Adipocyte (in vitro differentiated cells): ENCODE measurements at regions not wholly inside any gene's neighbourhood (a gene's known extent, or its start where the extent isn't known, plus 50 kb on each side); places are given as distances from the start of the nearest gene placed in this dataset.

Source experiments
- DNase-seq: peaks from one replicate; pipeline ENCODE4 v3.0.0-alpha.2; 2015; ENCODE audit warnings: low read depth
- H3K27me3 ChIP-seq: replicated peaks from 2 replicates; pipeline ENCODE4 v1.7.0; 2013; ENCODE audit warnings: mild to moderate bottlenecking, low read length, moderate library complexity; ENCODE audit not compliant: control insufficient read depth, insufficient read depth
- H3K36me3 ChIP-seq: 2 replicates; pipeline ENCODE4 v1.7.0; 2013; ENCODE audit warnings: low read length, mild to moderate bottlenecking, moderate library complexity; ENCODE audit not compliant: control insufficient read depth, insufficient read depth, severe bottlenecking
- H3K4me1 ChIP-seq: 2 replicates; pipeline ENCODE4 v1.7.0; 2013; ENCODE audit warnings: mild to moderate bottlenecking, low read length, moderate library complexity; ENCODE audit not compliant: control insufficient read depth, insufficient read depth
- H3K4me3 ChIP-seq: 2 replicates; pipeline ENCODE4 v1.7.0; 2013; ENCODE audit warnings: mild to moderate bottlenecking, low read length, moderate library complexity
- H3K9ac ChIP-seq: 2 replicates; pipeline ENCODE4 v1.7.0; 2013; ENCODE audit warnings: mild to moderate bottlenecking, low read length, moderate library complexity
- H3K9me3 ChIP-seq: 2 replicates; pipeline ENCODE4 v1.7.0; 2013; ENCODE audit warnings: mild to moderate bottlenecking, low read length, moderate library complexity; ENCODE audit not compliant: control insufficient read depth

DNA sequence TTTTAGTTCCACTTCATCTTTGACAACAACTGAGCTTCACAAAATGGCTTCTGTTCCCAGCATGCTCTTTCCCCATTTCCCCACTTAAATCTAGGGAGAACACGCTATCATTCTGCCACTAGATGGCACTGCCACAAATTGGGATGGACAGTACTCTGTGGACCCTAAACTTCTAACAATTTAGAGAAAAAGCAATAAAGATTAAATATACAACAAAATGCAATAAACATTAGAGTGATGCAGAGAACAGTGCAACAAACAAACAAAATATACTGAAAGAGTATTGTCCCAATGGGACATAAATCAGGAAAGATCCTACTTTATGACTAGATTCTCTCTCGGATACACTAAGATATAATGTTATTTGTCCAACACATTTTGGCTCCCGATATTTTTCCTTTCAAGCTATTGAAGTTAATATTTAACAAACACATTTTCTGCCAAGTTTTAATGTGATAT lies 169.7 kb upstream of the TMCO5A start:
- H3K36me3 ChIP-seq = no peaks in the 10 kb centered on the region
- no peaks in the 10 kb centered on the region for H3K9me3 ChIP-seq
- no peaks in the 10 kb centered on the region for H3K27me3 ChIP-seq
- peak overlapping the region; percentile 27 for H3K9ac ChIP-seq
- peak overlapping the region; percentile 30 for H3K4me3 ChIP-seq
- peak; percentile 72 for DNase-seq
- peaks cover 4% of the 10 kb centered on the region for H3K4me1 ChIP-seq

DNA sequence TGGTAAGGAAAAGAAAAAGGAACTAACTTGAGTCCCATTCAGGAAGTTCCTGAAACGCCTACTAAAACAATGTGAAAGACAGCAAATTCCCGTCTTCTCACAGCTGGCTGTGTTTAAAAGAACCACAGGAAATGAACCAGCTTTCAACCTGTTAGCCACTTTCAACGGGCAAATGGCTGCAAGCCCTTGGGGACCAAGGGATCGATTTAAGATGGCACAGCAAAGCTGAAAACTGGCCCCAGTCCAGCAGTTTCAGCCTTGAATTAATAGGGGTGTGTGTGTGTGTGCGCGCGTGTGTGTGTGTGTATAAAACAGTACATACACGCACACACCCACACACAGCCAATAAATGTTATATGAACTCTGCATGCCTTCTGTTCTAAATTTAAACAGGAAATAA lies 168.7 kb upstream of the TMCO5A start:
- H3K4me1 ChIP-seq = peaks cover 4% of the 10 kb centered on the region
- H3K9ac ChIP-seq = no peak overlapping the region
- no peaks in the 10 kb centered on the region for H3K9me3 ChIP-seq
- no peak overlapping the region for H3K4me3 ChIP-seq
- no peaks in the 10 kb centered on the region for H3K27me3 ChIP-seq
- no peak for DNase-seq
- H3K36me3 ChIP-seq = no peaks in the 10 kb centered on the region

DNA sequence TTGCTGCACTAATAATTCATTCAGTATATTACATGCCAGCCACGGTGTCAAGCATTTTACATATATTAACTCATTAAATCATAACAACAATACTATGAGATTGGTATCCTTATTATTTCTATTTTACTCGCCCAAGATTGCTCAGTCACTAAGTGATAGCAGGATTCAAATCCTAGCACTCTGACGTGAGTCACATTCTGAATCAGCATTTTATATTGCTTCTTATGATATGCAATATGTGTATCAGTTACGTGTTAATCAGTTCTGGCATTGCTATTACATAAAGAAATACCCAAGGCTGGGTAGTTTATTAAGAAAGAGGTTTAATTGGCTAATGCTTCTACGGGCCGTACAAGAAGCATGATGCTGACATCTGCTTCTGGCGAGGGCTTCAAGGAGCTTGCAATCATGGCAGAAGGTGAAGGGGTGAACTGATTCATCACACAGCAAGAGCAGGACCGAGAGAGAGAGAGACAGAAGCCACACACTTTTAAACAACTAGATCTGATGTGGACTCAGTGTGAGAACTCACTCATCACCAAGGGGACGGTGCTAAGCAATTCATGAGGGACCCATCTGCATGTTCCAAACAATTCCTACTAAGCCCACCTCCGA lies 166.5 kb upstream of the TMCO5A start:
- H3K4me1 ChIP-seq = peaks cover 4% of the 10 kb centered on the region
- H3K9me3 ChIP-seq = no peaks in the 10 kb centered on the region
- no peaks in the 10 kb centered on the region for H3K27me3 ChIP-seq
- no peaks in the 10 kb centered on the region for H3K36me3 ChIP-seq
- no peak overlapping the region for H3K4me3 ChIP-seq
- no peak overlapping the region for H3K9ac ChIP-seq
- no peak for DNase-seq

DNA sequence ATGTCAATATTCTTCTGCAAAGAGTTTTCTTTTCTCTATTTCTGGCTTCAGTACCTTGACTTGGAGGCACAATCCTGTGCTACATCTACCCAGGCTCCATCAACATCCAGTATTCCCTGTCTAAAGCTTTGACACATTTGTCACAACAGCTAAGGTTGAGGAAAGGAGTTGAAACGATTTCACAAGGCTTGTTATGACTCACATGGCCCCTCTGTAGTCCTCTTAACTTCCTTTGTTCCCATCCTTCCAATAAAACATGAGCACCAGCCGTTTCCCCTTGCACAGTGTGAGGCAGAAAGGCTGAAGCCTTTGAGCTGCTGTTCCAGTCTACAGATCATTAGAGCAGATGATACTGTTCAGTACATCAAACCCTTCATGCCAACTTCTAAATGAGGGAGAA lies 163.0 kb upstream of the TMCO5A start:
- Histone ChIP-seq H3K36me3 (no peaks in the 10 kb centered on the region), H3K27me3 (no peaks in the 10 kb centered on the region), H3K9ac (no peak overlapping the region), H3K4me3 (no peak overlapping the region), H3K9me3 (no peaks in the 10 kb centered on the region), H3K4me1 (peaks cover 5% of the 10 kb centered on the region)
- DNase-seq = no peak

DNA sequence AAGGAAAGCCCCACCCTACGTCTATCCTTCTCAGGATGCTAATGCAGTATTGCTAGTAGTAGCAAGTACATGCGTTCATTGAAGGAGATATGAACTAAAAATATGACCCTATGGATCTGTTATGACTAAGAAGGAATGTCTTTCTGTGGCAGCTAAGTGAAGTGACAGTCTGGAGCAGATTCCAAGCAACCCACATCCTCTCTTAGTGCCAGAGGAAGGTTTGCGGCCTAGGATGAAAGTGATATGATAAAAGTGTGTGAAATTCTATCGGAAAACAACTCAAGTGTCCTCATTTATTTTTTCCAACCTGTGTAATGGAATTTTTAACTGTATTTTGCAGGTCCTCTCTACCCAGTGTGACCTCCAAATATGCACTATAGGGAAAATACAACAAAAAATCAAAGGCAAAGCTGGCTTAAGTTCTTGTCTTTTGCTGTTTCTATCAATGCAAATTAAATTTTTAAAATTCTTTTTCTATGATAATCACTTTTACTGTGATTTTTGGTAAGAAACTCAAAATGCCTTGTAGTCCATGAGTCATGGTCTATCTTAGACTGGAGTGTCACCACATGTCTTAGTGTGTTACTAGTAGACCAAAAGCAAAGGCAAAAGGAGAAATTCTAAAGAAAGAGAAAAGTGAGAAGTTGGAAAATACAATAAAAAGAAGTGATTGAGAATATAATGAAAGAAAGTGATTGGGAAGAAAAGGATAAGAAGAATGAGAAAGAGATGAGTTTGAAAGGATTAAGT lies 161.2 kb upstream of the TMCO5A start:
- DNase-seq = peak; percentile 19
- H3K4me1 ChIP-seq = peaks cover 5% of the 10 kb centered on the region

DNA sequence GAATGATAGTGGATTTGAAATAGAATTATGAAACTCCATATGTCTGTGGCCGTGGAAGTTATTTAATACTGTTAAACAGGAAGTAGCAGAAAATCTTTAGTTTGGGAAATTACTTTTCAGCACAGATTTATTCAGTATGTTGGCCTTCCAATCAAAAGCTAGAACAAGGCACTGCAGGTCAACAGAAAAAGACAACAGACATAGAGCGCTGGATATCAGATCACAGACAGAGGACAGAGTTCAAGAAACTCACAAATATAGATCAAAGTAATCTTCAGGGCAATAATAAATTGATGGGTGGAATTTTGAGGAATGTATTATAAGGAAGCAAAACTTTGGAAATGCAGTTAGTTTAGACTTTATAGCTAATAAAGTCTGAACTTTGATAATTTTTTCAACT lies 159.5 kb upstream of the TMCO5A start:
- Histone ChIP-seq H3K36me3 (no peaks in the 10 kb centered on the region), H3K9ac (no peak overlapping the region), H3K4me1 (peaks cover 5% of the 10 kb centered on the region), H3K27me3 (no peaks in the 10 kb centered on the region), H3K9me3 (no peaks in the 10 kb centered on the region), H3K4me3 (no peak overlapping the region)
- no peak for DNase-seq

More for the DNA sequence above, 161.2 kb upstream of the TMCO5A start:
- H3K9ac ChIP-seq = no peak overlapping the region
- H3K27me3 ChIP-seq = no peaks in the 10 kb centered on the region
- H3K9me3 ChIP-seq = no peaks in the 10 kb centered on the region
- no peaks in the 10 kb centered on the region for H3K36me3 ChIP-seq
- H3K4me3 ChIP-seq = no peak overlapping the region

DNA sequence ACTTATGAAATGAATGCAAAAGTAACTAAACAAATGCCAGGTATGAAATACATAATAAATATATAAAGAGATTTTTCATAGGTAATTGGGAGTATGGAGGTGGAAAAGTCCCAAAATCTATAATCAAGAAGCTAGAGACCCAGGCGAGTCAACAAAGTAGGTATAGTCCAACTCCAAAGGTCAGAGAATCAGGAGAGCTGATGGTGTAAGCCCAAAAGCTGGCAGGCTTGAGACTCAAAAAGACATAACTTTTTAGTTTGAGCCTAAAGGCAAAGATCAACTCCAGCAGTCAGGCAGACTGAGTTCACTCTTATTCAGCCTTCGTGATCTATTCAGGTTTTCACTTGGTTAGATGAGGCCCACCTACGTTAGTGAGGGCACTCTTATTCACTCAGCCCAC lies 157.4 kb upstream of the TMCO5A start:
- DNase-seq = no peak
- H3K36me3 ChIP-seq = no peaks in the 10 kb centered on the region
- H3K4me1 ChIP-seq = peaks cover 6% of the 10 kb centered on the region
- H3K9me3 ChIP-seq = no peaks in the 10 kb centered on the region
- H3K9ac ChIP-seq = no peak overlapping the region
- no peak overlapping the region for H3K4me3 ChIP-seq
- H3K27me3 ChIP-seq = no peaks in the 10 kb centered on the region

DNA sequence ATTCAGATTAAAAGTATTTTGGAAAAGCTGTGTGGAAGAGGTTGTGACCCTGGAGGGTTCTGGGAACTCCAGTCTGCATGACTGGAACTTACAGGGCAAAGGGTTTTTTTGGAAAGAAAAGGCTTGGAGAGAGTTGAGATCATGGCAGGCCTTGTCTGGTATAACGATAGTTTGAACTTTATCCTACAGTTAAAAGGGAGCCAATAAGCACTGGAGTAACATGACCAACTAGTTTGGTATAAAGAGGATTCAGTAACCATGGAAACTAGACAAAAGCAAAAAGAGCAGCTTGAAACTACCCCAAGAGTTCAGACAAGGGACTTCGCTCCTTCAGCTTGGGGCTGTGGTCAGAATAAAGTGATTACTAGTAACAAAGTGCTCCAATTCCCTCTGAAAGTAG lies 151.2 kb upstream of the TMCO5A start:
- Histone ChIP-seq H3K27me3 (no peaks in the 10 kb centered on the region), H3K9ac (no peak overlapping the region), H3K9me3 (no peaks in the 10 kb centered on the region), H3K4me1 (peaks cover 31% of the 10 kb centered on the region), H3K36me3 (no peaks in the 10 kb centered on the region), H3K4me3 (no peak overlapping the region)
- no peak for DNase-seq

DNA sequence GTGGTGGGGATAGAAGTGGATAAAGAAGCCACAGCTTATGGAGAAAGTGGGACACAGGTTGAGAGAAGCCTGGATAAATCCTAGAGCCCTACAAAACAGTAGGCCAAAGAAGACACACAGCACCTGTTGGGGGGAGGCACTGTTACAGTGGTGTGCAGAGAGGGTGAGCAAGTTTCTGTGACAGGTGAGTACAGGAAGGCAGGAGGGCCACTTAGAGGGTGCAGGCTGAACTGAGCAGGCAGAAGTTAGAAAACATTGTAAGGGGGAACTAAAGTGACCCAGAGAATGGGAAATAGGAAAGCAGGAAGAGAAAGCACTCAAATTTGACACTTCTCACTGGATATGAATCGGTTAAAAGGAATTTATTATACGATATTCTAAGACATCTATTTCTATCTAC lies 146.1 kb upstream of the TMCO5A start:
- Histone ChIP-seq H3K27me3 (no peaks in the 10 kb centered on the region), H3K9me3 (no peaks in the 10 kb centered on the region), H3K9ac (no peak overlapping the region), H3K4me1 (peaks cover 33% of the 10 kb centered on the region), H3K4me3 (no peak overlapping the region), H3K36me3 (no peaks in the 10 kb centered on the region)
- no peak for DNase-seq

DNA sequence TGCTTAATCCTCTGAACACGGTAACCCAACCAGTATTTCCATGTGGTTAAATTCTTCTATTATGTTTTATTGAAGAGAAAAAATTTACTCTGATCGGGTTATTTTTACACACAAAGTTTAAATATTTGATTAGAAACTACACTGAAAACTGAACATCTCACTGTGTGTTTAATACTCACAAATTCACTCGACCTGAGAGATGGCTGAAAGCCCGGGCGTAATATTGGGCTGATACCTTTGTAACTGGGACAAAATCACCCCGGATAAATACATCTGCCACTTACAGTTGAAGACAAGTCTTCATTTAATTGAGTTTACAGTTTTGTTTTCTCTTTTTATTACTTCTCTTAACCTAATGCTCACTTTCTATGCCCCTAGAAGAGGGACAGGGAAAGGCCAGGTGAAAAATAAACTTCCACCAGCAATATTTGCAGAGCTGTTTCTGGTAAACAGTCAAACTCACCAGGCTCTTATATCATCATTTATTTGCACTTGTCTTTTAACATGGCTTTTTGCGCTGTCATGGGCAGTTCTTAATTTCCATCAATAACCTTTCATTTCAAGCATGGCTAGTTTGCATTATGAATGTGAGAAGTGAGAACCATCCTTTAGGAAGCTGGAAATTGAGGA lies 145.6 kb upstream of the TMCO5A start:
- Histone ChIP-seq H3K4me1 (peaks cover 28% of the 10 kb centered on the region), H3K36me3 (no peaks in the 10 kb centered on the region), H3K4me3 (no peak overlapping the region), H3K27me3 (no peaks in the 10 kb centered on the region), H3K9me3 (no peaks in the 10 kb centered on the region), H3K9ac (no peak overlapping the region)
- DNase-seq = no peak

DNA sequence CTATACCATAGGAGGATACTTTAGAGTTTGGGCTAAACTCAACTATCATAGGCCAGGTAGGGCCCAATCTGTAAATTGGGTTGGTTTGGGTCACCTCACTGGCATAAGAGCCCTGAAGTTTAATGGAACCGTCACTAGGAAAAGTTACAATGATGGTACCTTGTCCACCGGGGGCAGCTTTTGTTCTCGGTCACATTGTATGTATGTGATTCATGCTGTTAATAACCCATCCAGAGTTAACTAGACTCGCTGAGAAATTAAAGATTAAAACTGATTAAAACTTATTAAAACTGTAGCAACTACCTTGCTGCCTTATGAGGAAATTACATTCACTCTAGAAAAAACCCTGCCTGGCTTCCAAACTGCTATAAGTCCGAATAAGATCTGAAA lies 145.0 kb upstream of the TMCO5A start:
- no peak for DNase-seq
- peaks cover 23% of the 10 kb centered on the region for H3K4me1 ChIP-seq
- H3K4me3 ChIP-seq = peak overlapping the region; percentile 24
- H3K9me3 ChIP-seq = no peaks in the 10 kb centered on the region
- H3K36me3 ChIP-seq = no peaks in the 10 kb centered on the region
- no peak overlapping the region for H3K9ac ChIP-seq
- no peaks in the 10 kb centered on the region for H3K27me3 ChIP-seq
